A673 (cell line): ENCODE measurements at regions not wholly inside any gene's neighbourhood (a gene's known extent, or its start where the extent isn't known, plus 50 kb on each side); places are given as distances from the start of the nearest gene placed in this dataset.

Source experiments
- CTCF ChIP-seq: fragments of 300-800, 200-600 bp; sonication (generic); conservative IDR thresholded peaks from 2 replicates; pipeline ENCODE4 v1.5.1; 2017; ENCODE audit warnings: low read depth, mild to moderate bottlenecking, antibody characterized with exemption, low read length, moderate library complexity, mixed read lengths
- EZH2 ChIP-seq: fragments of 200-600 bp; sonication (generic); IDR thresholded peaks from 2 replicates; pipeline ENCODE4 v1.6.1; 2017; ENCODE audit warnings: borderline replicate concordance, low read depth, mild to moderate bottlenecking, mixed read lengths, antibody characterized with exemption, low read length; ENCODE audit not compliant: poor library complexity, severe bottlenecking

GRCh38 chr6:169162249-169162648 is 91.4 kb downstream of the THBS2 start:
- no peak for TF ChIP-seq CTCF
- no peak for TF ChIP-seq EZH2
